K562 (cell line): ENCODE measurements at regions not wholly inside any gene's neighbourhood (a gene's known extent, or its start where the extent isn't known, plus 50 kb on each side); places are given as distances from the start of the nearest gene placed in this dataset.

ENCODE experiments used
- ARID3A ChIP-seq: IDR thresholded peaks from 2 replicates; pipeline ENCODE4 v1.6.1; 2012; ENCODE audit warnings: low read depth, low read length, improper control_type of control experiment, borderline replicate concordance
- GATAD2A ChIP-seq: fragments of 450-650 bp; IDR thresholded peaks from 2 replicates; pipeline ENCODE4 v1.6.1; 2017
- HDAC3 ChIP-seq: fragments of 450-650 bp; IDR thresholded peaks from 2 replicates; pipeline ENCODE4 v1.6.1; 2018; ENCODE audit warnings: borderline replicate concordance, mild to moderate bottlenecking, moderate library complexity; ENCODE audit not compliant: partially characterized antibody
- NFIC ChIP-seq: fragments of 450-650 bp; IDR thresholded peaks from 2 replicates; pipeline ENCODE4 v1.6.1; 2017; ENCODE audit warnings: mild to moderate bottlenecking, inconsistent platforms
- SMARCE1 ChIP-seq: fragments of 450-650 bp; IDR thresholded peaks from 2 replicates; pipeline ENCODE4 v1.7.1; 2016; ENCODE audit warnings: mild to moderate bottlenecking
- TFAP4 ChIP-seq: sonication (generic); formaldehyde crosslinking; IDR thresholded peaks from 2 replicates; pipeline ENCODE4 v1.8.0; 2022; ENCODE audit warnings: missing genetic modification reagents, mild to moderate bottlenecking, moderate library complexity, borderline replicate concordance
- U2AF1 ChIP-seq: fragments of 200-400 bp; formaldehyde crosslinking; optimal IDR thresholded peaks from 2 replicates; pipeline ENCODE3; 2017; ENCODE audit warnings: mild to moderate bottlenecking, low read depth, low read length, moderate library complexity
- ZBTB40 ChIP-seq, 2 experiments: fragments of 450-650 bp in 1 of 2; sonication (generic) in 1 of 2; formaldehyde crosslinking in 1 of 2; IDR thresholded peaks; 2 replicates each; pipeline versions ENCODE4 v1.7.1 to v1.9.0; 2016 to 2022; ENCODE audit warnings: inconsistent platforms in 1 of 2, mild to moderate bottlenecking in 1 of 2, missing genetic modification reagents in 1 of 2
- ZKSCAN3 ChIP-seq: fragments of 250-450 bp; sonication (Bioruptor Pico); IDR thresholded peaks from 2 replicates; pipeline ENCODE4 v1.4.0; 2020
- ZNF398 ChIP-seq: fragments of 250-450 bp; sonication (Bioruptor Pico); IDR thresholded peaks from 2 replicates; pipeline ENCODE4 v1.8.0; 2021; ENCODE audit warnings: moderate library complexity, mild to moderate bottlenecking, inconsistent platforms
- ZNF431 ChIP-seq: sonication (generic); formaldehyde crosslinking; IDR thresholded peaks from 2 replicates; pipeline ENCODE4 v1.8.0; 2022; ENCODE audit warnings: mild to moderate bottlenecking, missing genetic modification reagents
- ZNF583 ChIP-seq: fragments of 250-450 bp; sonication (Bioruptor Pico); IDR thresholded peaks from 2 replicates; pipeline ENCODE4 v1.4.0; 2020
- ZNF79 ChIP-seq: fragments of 250-450 bp; sonication (Bioruptor Pico); IDR thresholded peaks from 2 replicates; pipeline ENCODE4 v1.4.0; 2020; ENCODE audit warnings: low read depth, mild to moderate bottlenecking, moderate library complexity

- no peak for TF ChIP-seq ZBTB40 (IDR thresholded peaks at IDR 0.05)
- no peak for TF ChIP-seq ZBTB40 (CRISPR knock-in tag; IDR thresholded peaks at IDR 0.05)
- TF ChIP-seq SMARCE1, result peak; percentile 63; the same call in 1 of the 2 replicates
- no peak for TF ChIP-seq NFIC
- 0 out of 2 replicates have a peak, but pooled peaks have one; percentile 11 for TF ChIP-seq ZNF79
- no peak for TF ChIP-seq ARID3A
- no peak for TF ChIP-seq U2AF1
- no peak for TF ChIP-seq GATAD2A
- no peak for TF ChIP-seq TFAP4 (CRISPR knock-in tag)
- no peak for TF ChIP-seq HDAC3
- no peak for TF ChIP-seq ZNF431 (CRISPR knock-in tag)
- TF ChIP-seq ZKSCAN3 (CRISPR knock-in tag), result no peak
- no peak for TF ChIP-seq ZNF583 (CRISPR knock-in tag)
- TF ChIP-seq ZNF398, result no peak
These were observed 302.4 kb upstream of the NFE2L3 start (continued) for GRCh38 chr7:25849500-25850184.
